Upper lobe of right lung (tissue), 1 donor: ENCODE measurements at regions not wholly inside any gene's neighbourhood (a gene's known extent, or its start where the extent isn't known, plus 50 kb on each side); places are given as distances from the start of the nearest gene placed in this dataset.

ENCODE experiments used
- ATAC-seq: fragments of 200-7000 bp; cut with Tn5 transposase; one replicate; pipeline ENCODE4 v1.9.1; 2020; ENCODE audit warnings: mild to moderate bottlenecking, moderate library complexity
- DNase-seq: peaks from one replicate; pipeline ENCODE4 v3.0.0-alpha.2; 2020
- H3K27ac ChIP-seq: fragments of 200-600 bp; one replicate; pipeline ENCODE4 v1.8.0; 2022
- H3K27me3 ChIP-seq: fragments of 200-600 bp; one replicate; pipeline ENCODE4 v1.8.0; 2022; ENCODE audit warnings: mild to moderate bottlenecking
- H3K36me3 ChIP-seq: fragments of 200-600 bp; one replicate; pipeline ENCODE4 v1.8.0; 2022
- H3K4me1 ChIP-seq: fragments of 200-600 bp; one replicate; pipeline ENCODE4 v1.8.0; 2022
- H3K4me3 ChIP-seq: fragments of 200-600 bp; one replicate; pipeline ENCODE4 v1.8.0; 2022; ENCODE audit warnings: mild to moderate bottlenecking
- H3K9me3 ChIP-seq: fragments of 200-600 bp; one replicate; pipeline ENCODE4 v1.8.0; 2022
- CTCF ChIP-seq: fragments of 200-600 bp; IDR thresholded peaks from one replicate; pipeline ENCODE4 v1.8.0; 2022; ENCODE audit warnings: antibody characterized with exemption
- intact Hi-C: fragments of 100-400 bp; cut with DNase I; formaldehyde crosslinking; loops from one replicate; pipeline ENCODE4 v1.11.0; 2022
- donor health status: DM: no; HTN: yes; CAD: no; lungs with severe emphysema.

DNA sequence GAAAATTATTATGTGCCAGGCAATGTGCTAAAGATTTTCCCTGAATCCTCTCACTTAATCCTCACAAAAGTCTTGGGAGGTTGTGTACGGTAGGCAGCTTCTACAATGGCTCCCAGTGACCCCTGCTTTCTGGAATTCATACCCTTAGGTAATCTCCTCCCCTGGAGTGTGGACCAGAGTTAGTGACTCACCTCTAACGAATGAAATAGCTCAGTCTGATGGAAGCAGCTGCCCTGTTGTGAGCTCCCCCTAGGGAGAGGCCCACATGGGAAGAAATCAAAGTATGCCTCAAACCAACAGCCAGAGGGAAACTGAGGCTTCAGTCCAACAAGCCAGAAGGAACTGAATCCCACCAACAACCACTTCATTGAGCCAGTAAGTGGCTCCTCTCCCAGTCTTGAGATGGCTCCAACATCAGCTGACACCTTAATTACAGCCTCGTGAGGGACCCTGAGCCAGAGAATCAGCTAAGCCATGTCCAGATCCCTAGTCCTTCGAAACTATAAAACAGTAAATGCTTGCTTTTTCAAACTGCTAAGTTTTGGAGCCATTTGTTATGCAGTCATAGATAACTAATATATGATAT is 98.9 kb upstream of the ISX start:
- no peaks in the 10 kb centered on the region for H3K9me3 ChIP-seq
- DNase-seq (no peak), ATAC-seq (no peak)
- no peaks in the 10 kb centered on the region for H3K36me3 ChIP-seq
- no peaks in the 10 kb centered on the region for H3K4me1 ChIP-seq
- no peaks in the 10 kb centered on the region for H3K27me3 ChIP-seq
- TF ChIP-seq CTCF = no peak
- H3K4me3 ChIP-seq = no peak overlapping the region
- intact Hi-C loops = no loop called here
- no peak overlapping the region for H3K27ac ChIP-seq

DNA sequence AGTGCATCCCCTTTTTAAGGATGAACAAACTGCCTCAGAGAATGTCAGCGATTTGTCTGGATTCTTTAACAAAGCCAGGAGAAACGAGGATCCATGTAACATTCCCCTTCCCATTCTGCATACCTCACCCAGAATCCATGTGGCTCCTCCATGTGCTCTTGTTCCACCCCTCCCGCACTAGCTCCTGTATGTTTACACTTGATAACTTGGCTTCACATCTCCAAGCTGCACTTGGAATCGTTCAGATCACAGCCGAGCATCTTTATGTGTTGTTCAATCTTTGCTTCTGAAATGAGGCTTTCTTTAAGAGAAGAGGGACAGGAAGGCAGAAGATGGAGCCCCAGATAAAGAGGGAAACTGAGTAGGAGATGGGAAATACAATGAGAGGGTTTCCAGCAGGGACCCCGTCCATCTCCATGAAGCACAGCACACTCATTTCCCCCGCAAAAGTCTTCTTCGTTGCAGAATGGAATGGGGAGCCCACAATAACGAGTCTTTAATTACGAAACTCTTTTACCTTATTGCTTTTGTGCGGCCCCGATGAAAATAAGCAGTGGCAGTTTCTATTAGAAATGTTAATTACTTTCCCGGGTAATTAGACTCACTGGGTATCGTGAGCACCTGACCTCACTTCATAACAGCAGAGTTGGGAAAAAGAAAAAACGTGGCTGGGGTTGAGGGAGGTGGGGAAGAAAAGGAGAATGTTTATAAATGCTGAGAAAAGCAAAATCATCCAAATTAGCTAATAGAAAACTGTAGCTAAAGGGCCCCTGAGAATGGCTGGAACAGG is 96.8 kb upstream of the ISX start:
- TF ChIP-seq CTCF = no peak
- intact Hi-C loops = no loop called here

GRCh38 chr22:34971456-34971855 is 94.5 kb upstream of the ISX start:
- Histone ChIP-seq H3K9me3 (no peaks in the 10 kb centered on the region), H3K4me1 (no peaks in the 10 kb centered on the region), H3K27me3 (no peaks in the 10 kb centered on the region), H3K36me3 (no peaks in the 10 kb centered on the region), H3K27ac (no peak overlapping the region), H3K4me3 (no peak overlapping the region)
- no peak for ATAC-seq
- TF ChIP-seq CTCF = no peak
- intact Hi-C loops = no loop called here
- no peak for DNase-seq

More for the DNA sequence above, 96.8 kb upstream of the ISX start:
- Histone ChIP-seq H3K36me3 (no peaks in the 10 kb centered on the region), H3K27ac (no peak overlapping the region), H3K27me3 (no peaks in the 10 kb centered on the region), H3K9me3 (no peaks in the 10 kb centered on the region), H3K4me1 (no peaks in the 10 kb centered on the region), H3K4me3 (no peak overlapping the region)
- no peak for ATAC-seq
- DNase-seq = no peak

- no peak for DNase-seq
- H3K27ac ChIP-seq = no peak overlapping the region
- no peaks in the 10 kb centered on the region for H3K9me3 ChIP-seq
- intact Hi-C loops = no loop called here
- no peaks in the 10 kb centered on the region for H3K36me3 ChIP-seq
- H3K27me3 ChIP-seq = no peaks in the 10 kb centered on the region
- no peak for ATAC-seq
- no peak overlapping the region for H3K4me3 ChIP-seq
- TF ChIP-seq CTCF = no peak
- H3K4me1 ChIP-seq = no peaks in the 10 kb centered on the region
Observed at GRCh38 chr22:34972191-34972897, 93.6 kb upstream of the ISX start.

DNA sequence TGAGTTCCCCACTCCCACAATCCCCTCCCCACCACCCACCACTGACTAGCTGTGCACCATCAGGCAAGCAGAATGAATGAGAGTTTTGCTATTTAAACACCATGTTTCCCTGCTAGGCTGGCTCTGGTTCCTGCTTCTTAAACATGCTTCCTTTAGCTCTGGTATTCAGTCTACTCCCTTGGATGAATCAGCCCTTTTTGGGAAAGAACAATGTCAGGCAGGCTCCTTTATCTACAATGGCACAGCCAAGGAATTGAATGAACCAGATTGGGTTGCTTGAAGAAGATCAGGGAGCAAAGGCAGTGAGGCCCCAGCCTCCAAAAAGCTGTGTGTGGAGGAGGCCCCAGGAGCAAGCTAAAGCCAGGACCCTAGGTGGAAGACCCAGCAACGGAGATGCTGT is 92.9 kb upstream of the ISX start:
- DNase-seq = no peak
- Histone ChIP-seq H3K27me3 (no peaks in the 10 kb centered on the region), H3K4me3 (no peak overlapping the region), H3K27ac (no peak overlapping the region), H3K9me3 (no peaks in the 10 kb centered on the region), H3K4me1 (no peaks in the 10 kb centered on the region), H3K36me3 (no peaks in the 10 kb centered on the region)
- intact Hi-C loops = no loop called here
- ATAC-seq = no peak
- TF ChIP-seq CTCF = no peak
